ENCODE measurements at regions not wholly inside any gene's neighbourhood (a gene's known extent, or its start where the extent isn't known, plus 50 kb on each side); places are given as distances from the start of the nearest gene placed in this dataset.

DNA sequence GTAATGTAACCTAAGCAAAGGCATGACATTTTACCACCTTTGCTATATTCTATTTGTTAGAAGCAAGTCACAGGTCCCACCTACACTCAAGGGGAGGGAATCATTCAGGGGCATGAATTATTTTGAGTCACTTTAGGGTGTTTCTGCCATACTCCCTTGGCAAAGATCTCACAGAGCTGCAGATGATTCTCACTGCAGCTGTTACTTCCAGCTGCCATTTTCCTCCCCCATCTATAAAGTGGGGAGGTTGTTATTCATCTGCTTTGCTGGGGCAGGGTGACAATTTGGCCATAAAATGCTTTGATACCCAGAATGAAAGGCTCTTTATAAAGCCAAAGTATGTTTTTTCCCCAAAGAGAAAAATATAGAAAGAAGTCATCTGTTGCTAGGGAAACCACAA lies 136.5 kb upstream of the SMIM31 start:
- no peaks in the 10 kb centered on the region for H3K36me3 ChIP-seq (ENCODE audit: low read depth, missing control alignments)
- intact Hi-C loops (cut with DNase I; ENCODE audit: low total_unique reads), result no loop called here
- DNase-seq, result no peak
- no peak overlapping the region for H3K4me3 ChIP-seq
- H3K4me1 ChIP-seq, result no peaks in the 10 kb centered on the region
- H3K9me3 ChIP-seq, result no peaks in the 10 kb centered on the region
- H3K27me3 ChIP-seq, result no peaks in the 10 kb centered on the region
- TF ChIP-seq POLR2A (IDR thresholded peaks at IDR 0.05) (no peak), CTCF (IDR thresholded peaks at IDR 0.05) (no peak)
- H3K27ac ChIP-seq, result no peak overlapping the region

DNA sequence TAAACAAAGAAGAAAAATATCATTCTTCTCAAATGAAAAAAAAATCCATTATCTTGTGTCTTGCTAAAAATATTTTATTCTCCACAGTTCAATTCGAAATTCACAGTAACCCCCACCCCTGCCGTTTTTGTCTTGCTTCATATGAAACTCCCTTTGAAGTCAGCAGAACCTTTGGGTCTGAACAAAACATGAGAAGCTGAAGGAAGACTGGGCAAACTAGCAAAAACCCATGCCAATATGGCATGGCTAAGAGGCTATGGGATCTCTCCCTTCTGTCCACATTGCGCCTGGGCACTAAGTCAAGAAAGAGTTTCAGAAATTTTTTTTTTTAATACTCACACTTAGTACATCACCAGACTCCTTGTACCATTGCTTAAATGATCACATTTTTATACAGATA lies 136.0 kb upstream of the SMIM31 start:
- no peaks in the 10 kb centered on the region for H3K27me3 ChIP-seq
- TF ChIP-seq CTCF (IDR thresholded peaks at IDR 0.05) (no peak), POLR2A (IDR thresholded peaks at IDR 0.05) (no peak)
- intact Hi-C loops (cut with DNase I; ENCODE audit: low total_unique reads), result no loop called here
- WGBS, 2 donors, result 82 to 85% methylated on average over 3 of the region's 3 CpGs
- H3K4me1 ChIP-seq, result no peaks in the 10 kb centered on the region
- no peak for DNase-seq
- H3K27ac ChIP-seq, result no peak overlapping the region
- no peaks in the 10 kb centered on the region for H3K9me3 ChIP-seq
- no peaks in the 10 kb centered on the region for H3K36me3 ChIP-seq (ENCODE audit: low read depth, missing control alignments)
- H3K4me3 ChIP-seq, result no peak overlapping the region

DNA sequence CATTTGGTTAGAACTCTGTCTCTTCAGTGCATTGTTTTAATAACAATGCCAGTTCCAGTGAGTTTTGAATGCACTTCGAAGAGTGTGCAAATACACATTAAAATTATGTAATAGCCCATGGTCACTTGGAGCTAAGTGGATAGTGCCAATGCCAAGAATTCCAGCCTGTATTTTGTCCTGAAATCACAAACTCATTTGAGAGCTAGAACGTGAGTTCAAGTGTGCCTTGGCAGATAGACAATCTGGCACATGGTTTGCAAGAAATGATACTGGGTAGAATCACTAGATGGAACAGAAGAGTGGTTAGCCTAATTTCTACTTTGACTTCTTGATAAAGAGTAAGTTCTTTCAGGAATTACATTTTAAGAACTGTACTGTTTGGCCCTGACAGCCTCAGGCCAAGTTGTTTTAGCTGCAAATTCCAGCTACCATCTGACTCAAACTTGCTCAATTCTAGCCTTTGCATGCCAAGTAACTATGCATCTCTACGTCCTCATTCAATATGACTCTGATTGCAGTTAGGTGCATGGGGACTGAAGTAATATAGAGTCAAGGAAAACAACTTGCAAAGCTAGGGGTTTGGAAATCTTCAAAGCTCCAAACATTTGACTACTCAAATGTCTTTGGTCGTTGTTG lies 131.9 kb upstream of the SMIM31 start:
- no peaks in the 10 kb centered on the region for H3K27me3 ChIP-seq
- no peak overlapping the region for H3K27ac ChIP-seq
- TF ChIP-seq POLR2A (IDR thresholded peaks at IDR 0.05) (no peak), CTCF (IDR thresholded peaks at IDR 0.05) (no peak)
- H3K4me1 ChIP-seq, result no peaks in the 10 kb centered on the region
- WGBS, 2 donors, result 76 to 82% methylated on average over 4 of the region's 4 CpGs
- DNase-seq, result no peak
- H3K4me3 ChIP-seq, result no peak overlapping the region
- no peaks in the 10 kb centered on the region for H3K36me3 ChIP-seq (ENCODE audit: low read depth, missing control alignments)
- intact Hi-C loops (cut with DNase I; ENCODE audit: low total_unique reads), result no loop called here
- H3K9me3 ChIP-seq, result no peaks in the 10 kb centered on the region

DNA sequence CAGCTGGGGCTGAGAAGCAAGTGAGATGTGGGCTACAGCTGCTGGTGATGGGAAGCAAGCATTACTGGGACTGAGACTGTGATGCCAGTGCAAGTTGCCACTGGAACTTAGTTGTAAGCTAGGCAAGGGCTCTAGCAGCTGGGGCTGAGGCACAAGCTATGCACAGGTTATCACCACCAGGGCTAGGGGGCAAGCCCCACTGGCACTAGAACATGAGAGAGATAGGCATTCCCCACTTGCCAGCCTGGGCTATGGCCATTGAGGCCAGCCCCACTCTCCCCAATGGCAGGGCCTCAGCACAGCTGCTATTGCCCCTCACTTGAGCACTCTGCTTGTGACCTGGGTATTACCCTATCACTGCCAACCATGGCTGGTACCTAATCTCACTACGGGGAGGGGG lies 130.8 kb upstream of the SMIM31 start:
- intact Hi-C loops (cut with DNase I; ENCODE audit: low total_unique reads), result no loop called here
- no peaks in the 10 kb centered on the region for H3K9me3 ChIP-seq
- H3K27me3 ChIP-seq, result no peaks in the 10 kb centered on the region
- no peaks in the 10 kb centered on the region for H3K36me3 ChIP-seq (ENCODE audit: low read depth, missing control alignments)
- WGBS, 2 donors, result 92 to 100% methylated on average over 1 of the region's 1 CpG
- no peak for TF ChIP-seq POLR2A (IDR thresholded peaks at IDR 0.05)
- no peak overlapping the region for H3K27ac ChIP-seq
- H3K4me3 ChIP-seq, result no peak overlapping the region
- no peaks in the 10 kb centered on the region for H3K4me1 ChIP-seq
- DNase-seq, result no peak

- Histone ChIP-seq H3K27ac (no peak overlapping the region), H3K4me1 (no peaks in the 10 kb centered on the region), H3K4me3 (no peak overlapping the region), H3K9me3 (no peaks in the 10 kb centered on the region), H3K36me3 (ENCODE audit: low read depth, missing control alignments) (no peaks in the 10 kb centered on the region), H3K27me3 (no peaks in the 10 kb centered on the region)
- TF ChIP-seq POLR2A (IDR thresholded peaks at IDR 0.05) (no peak), CTCF (IDR thresholded peaks at IDR 0.05) (no peak)
- no peak for DNase-seq
- intact Hi-C loops (cut with DNase I; ENCODE audit: low total_unique reads), result no loop called here
These were observed 114.9 kb upstream of the SMIM31 start for GRCh38 chr4:164639001-164639400.
